PC-3 (cell line): ENCODE measurements at regions not wholly inside any gene's neighbourhood (a gene's known extent, or its start where the extent isn't known, plus 50 kb on each side); places are given as distances from the start of the nearest gene placed in this dataset.

Experiments used
- ATAC-seq: fragments of 200-7000 bp; cut with Tn5 transposase; 2 replicates; pipeline ENCODE4 v1.9.1; 2020; ENCODE audit warnings: mild to moderate bottlenecking, moderate library complexity
- BruUV-seq: library from RNA; stranded (reverse); fragments of 400-500 nt; replicated peaks from 2 replicates; lab custom pipeline; 2021; lab: Mats Ljungman, UMichigan
- CTCF ChIA-PET: fragments of 300-600 bp; sonication (Branson Sonifier 250); formaldehyde crosslinking; loops from one replicate; lab custom pipeline; 2022; ENCODE audit warnings: antibody characterized with exemption; lab: Charles Lee
- POLR2A ChIA-PET: fragments of 300-600 bp; sonication (Branson Sonifier 250); formaldehyde crosslinking; loops from one replicate; lab custom pipeline; 2022; ENCODE audit warnings: antibody characterized with exemption; ENCODE audit not compliant: unreplicated experiment; lab: Charles Lee
- DNase-seq: peaks from one replicate; pipeline ENCODE4 v3.0.0-alpha.2; 2015
- H2AFZ ChIP-seq: fragments of 300-600 bp; sonication (generic); 2 replicates; pipeline ENCODE4 v1.6.0; 2016; ENCODE audit warnings: antibody characterized with exemption, low read length
- H3F3A ChIP-seq: fragments of 300-600 bp; sonication (generic); one replicate; pipeline ENCODE4 v1.6.0; 2017; ENCODE audit warnings: antibody characterized with exemption, low read length, control low read depth, mild to moderate bottlenecking; ENCODE audit not compliant: unreplicated experiment
- H3K27ac ChIP-seq: fragments of 300-600 bp; sonication (generic); 2 replicates; pipeline ENCODE4 v1.5.1; 2016; ENCODE audit warnings: mild to moderate bottlenecking, low read length
- H3K27me3 ChIP-seq: fragments of 300-600 bp; sonication (generic); 2 replicates; pipeline ENCODE4 v1.6.1; 2016; ENCODE audit warnings: low read length, mixed read lengths
- H3K36me3 ChIP-seq: fragments of 300-600 bp; sonication (generic); 2 replicates; pipeline ENCODE4 v1.6.1; 2016; ENCODE audit warnings: low read depth, mixed run types, low read length, mixed read lengths
- H3K4me1 ChIP-seq: fragments of 300-600 bp; sonication (generic); 2 replicates; pipeline ENCODE4 v1.5.1; 2016; ENCODE audit warnings: low read length; ENCODE audit not compliant: insufficient read depth
- H3K4me2 ChIP-seq: fragments of 300-600 bp; sonication (generic); 2 replicates; pipeline ENCODE4 v1.6.0; 2016; ENCODE audit warnings: low read length
- H3K4me3 ChIP-seq: fragments of 300-600 bp; sonication (generic); 2 replicates; pipeline ENCODE4 v1.5.1; 2016; ENCODE audit warnings: mild to moderate bottlenecking, low read length, mixed read lengths
- H3K79me2 ChIP-seq: fragments of 300-600 bp; sonication (generic); 2 replicates; pipeline ENCODE4 v1.6.1; 2017; ENCODE audit warnings: low read length, mixed read lengths
- H3K9ac ChIP-seq: fragments of 300-600 bp; sonication (generic); 2 replicates; pipeline ENCODE4 v1.6.0; 2016; ENCODE audit warnings: mild to moderate bottlenecking, low read length
- H3K9me2 ChIP-seq: fragments of 300-600 bp; sonication (generic); replicated peaks from 2 replicates; pipeline ENCODE4 v1.6.1; 2016; ENCODE audit warnings: mixed run types, low read length, mixed read lengths
- H3K9me3 ChIP-seq: fragments of 300-600 bp; sonication (generic); 2 replicates; pipeline ENCODE4 v1.6.1; 2016; ENCODE audit warnings: low read length, mixed read lengths
- H4K20me1 ChIP-seq: fragments of 300-600 bp; sonication (generic); 2 replicates; pipeline ENCODE4 v1.6.1; 2016; ENCODE audit warnings: low read length, mixed read lengths
- EZH2 ChIP-seq: fragments of 300-600 bp; sonication (generic); IDR thresholded peaks from one replicate; pipeline ENCODE4 v1.6.1; 2017; ENCODE audit warnings: antibody characterized with exemption, mild to moderate bottlenecking, low read length; ENCODE audit not compliant: unreplicated experiment
- EZH2phosphoT487 ChIP-seq: fragments of 300-600 bp; sonication (generic); IDR thresholded peaks from 2 replicates; pipeline ENCODE4 v1.6.1; 2018; ENCODE audit warnings: mild to moderate bottlenecking, antibody characterized with exemption, low read length, borderline replicate concordance
- intact Hi-C: fragments of 100-400 bp; cut with micrococcal nuclease; formaldehyde crosslinking; loops from 2 replicates; pipeline ENCODE4 v1.9.0; 2023
- TF ChIP-seq, protein P1 (sequence below): fragments of 300-600 bp; sonication (generic); conservative IDR thresholded peaks from 2 replicates; pipeline ENCODE4 v1.5.1; 2017; ENCODE audit warnings: antibody characterized with exemption, low read depth, mild to moderate bottlenecking, low read length

DNA sequence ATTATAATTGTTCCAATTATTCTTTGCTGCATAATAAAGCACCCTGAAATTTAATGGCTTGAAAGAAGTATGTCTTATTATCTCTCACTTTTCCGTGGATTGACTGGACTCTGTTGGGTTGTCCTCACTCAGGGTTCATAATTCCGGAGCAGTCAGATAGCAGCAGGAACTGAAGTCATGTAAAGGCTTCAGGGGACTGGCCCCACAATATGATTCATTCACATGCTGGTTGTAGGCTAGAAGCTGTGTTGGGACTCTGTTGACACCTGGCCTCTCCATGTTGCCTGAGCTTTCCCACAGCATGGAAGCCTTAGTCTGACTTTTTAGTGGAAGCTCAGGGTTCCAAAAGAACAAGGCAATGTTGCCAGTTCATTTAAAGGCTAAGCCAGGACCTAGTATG is 367.1 kb upstream of the ADGRL2 start:
- H3K27ac ChIP-seq: no peak overlapping the region
- no TSS peak for BruUV-seq
- CTCF ChIA-PET: no interaction called here
- no peak overlapping the region for H3K9ac ChIP-seq
- no peak for ATAC-seq
- no peak overlapping the region for H3K4me3 ChIP-seq
- H3K9me3 ChIP-seq: no peaks in the 10 kb centered on the region
- H3F3A ChIP-seq: no peaks in the 10 kb centered on the region
- TF ChIP-seq, protein P1, sequence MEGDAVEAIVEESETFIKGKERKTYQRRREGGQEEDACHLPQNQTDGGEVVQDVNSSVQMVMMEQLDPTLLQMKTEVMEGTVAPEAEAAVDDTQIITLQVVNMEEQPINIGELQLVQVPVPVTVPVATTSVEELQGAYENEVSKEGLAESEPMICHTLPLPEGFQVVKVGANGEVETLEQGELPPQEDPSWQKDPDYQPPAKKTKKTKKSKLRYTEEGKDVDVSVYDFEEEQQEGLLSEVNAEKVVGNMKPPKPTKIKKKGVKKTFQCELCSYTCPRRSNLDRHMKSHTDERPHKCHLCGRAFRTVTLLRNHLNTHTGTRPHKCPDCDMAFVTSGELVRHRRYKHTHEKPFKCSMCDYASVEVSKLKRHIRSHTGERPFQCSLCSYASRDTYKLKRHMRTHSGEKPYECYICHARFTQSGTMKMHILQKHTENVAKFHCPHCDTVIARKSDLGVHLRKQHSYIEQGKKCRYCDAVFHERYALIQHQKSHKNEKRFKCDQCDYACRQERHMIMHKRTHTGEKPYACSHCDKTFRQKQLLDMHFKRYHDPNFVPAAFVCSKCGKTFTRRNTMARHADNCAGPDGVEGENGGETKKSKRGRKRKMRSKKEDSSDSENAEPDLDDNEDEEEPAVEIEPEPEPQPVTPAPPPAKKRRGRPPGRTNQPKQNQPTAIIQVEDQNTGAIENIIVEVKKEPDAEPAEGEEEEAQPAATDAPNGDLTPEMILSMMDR: no peak
- TF ChIP-seq EZH2: no peak
- no peak for TF ChIP-seq EZH2phosphoT487
- no peaks in the 10 kb centered on the region for H3K79me2 ChIP-seq
- H3K27me3 ChIP-seq: peaks cover 58% of the 10 kb centered on the region
- no peak for DNase-seq
- no peaks in the 10 kb centered on the region for H4K20me1 ChIP-seq
- no peaks in the 10 kb centered on the region for H3K36me3 ChIP-seq
- no peak overlapping the region for H2AFZ ChIP-seq
- POLR2A ChIA-PET: no interaction called here
- intact Hi-C loops: no loop called here
- no peak overlapping the region for H3K4me2 ChIP-seq
- no peaks in the 10 kb centered on the region for H3K9me2 ChIP-seq
- H3K4me1 ChIP-seq: no peaks in the 10 kb centered on the region

GRCh38 chr1:81432654-81433109 is 368.1 kb upstream of the ADGRL2 start:
- TF ChIP-seq EZH2: no peak
- Histone ChIP-seq H3K27ac (no peak overlapping the region), H3K4me1 (no peaks in the 10 kb centered on the region), H3K79me2 (no peaks in the 10 kb centered on the region), H3F3A (no peaks in the 10 kb centered on the region), H3K4me2 (no peak overlapping the region), H3K4me3 (no peak overlapping the region), H3K9me2 (no peaks in the 10 kb centered on the region), H3K9me3 (no peaks in the 10 kb centered on the region), H3K9ac (no peak overlapping the region), H3K36me3 (no peaks in the 10 kb centered on the region), H2AFZ (no peak overlapping the region), H4K20me1 (no peaks in the 10 kb centered on the region), H3K27me3 (peaks cover 62% of the 10 kb centered on the region)
- ATAC-seq (no peak), DNase-seq (no peak)
- no TSS peak for BruUV-seq
- POLR2A ChIA-PET: no interaction called here
- CTCF ChIA-PET: no interaction called here
- intact Hi-C loops: no loop called here

GRCh38 chr1:81432059-81432458 is 368.7 kb upstream of the ADGRL2 start:
- ChIA-PET POLR2A (no interaction called here), CTCF (no interaction called here)
- no peaks in the 10 kb centered on the region for H3F3A ChIP-seq
- no peak overlapping the region for H3K9ac ChIP-seq
- no peak for ATAC-seq
- no peaks in the 10 kb centered on the region for H3K4me1 ChIP-seq
- no peak overlapping the region for H3K4me3 ChIP-seq
- no peak for DNase-seq
- intact Hi-C loops: no loop called here
- no peak overlapping the region for H2AFZ ChIP-seq
- no peaks in the 10 kb centered on the region for H4K20me1 ChIP-seq
- H3K4me2 ChIP-seq: no peak overlapping the region
- no peaks in the 10 kb centered on the region for H3K79me2 ChIP-seq
- no peak overlapping the region for H3K27ac ChIP-seq
- TF ChIP-seq, protein P1: no peak
- no peak for TF ChIP-seq EZH2
- no peak for TF ChIP-seq EZH2phosphoT487
- H3K27me3 ChIP-seq: peaks cover 56% of the 10 kb centered on the region
- BruUV-seq: no TSS peak
- no peaks in the 10 kb centered on the region for H3K9me3 ChIP-seq
- no peaks in the 10 kb centered on the region for H3K9me2 ChIP-seq
- no peaks in the 10 kb centered on the region for H3K36me3 ChIP-seq
